ENCODE measurements at regions not wholly inside any gene's neighbourhood (a gene's known extent, or its start where the extent isn't known, plus 50 kb on each side); places are given as distances from the start of the nearest gene placed in this dataset.

GRCh38 chr4:188295899-188296298 is 156.7 kb downstream of the TRIML1 start:
- Mint-ChIP-seq H3K36me3 (ENCODE audit: low read depth) (no peaks in the 10 kb centered on the region), H3K27me3 (no peaks in the 10 kb centered on the region), H3K27ac (no peak overlapping the region), H3K4me1 (no peaks in the 10 kb centered on the region), H3K4me3 (no peak overlapping the region), H3K9me3 (ENCODE audit: low read depth) (peaks cover 9% of the 10 kb centered on the region)
- DNase-seq (no peak), ATAC-seq (no peak)
- CTCF ChIA-PET = no interaction called here
- POLR2A ChIA-PET = no interaction called here
- intact Hi-C loops (cut with DNase I, micrococcal nuclease) = no loop called here

GRCh38 chr4:188296331-188296730 is 157.1 kb downstream of the TRIML1 start:
- Mint-ChIP-seq H3K27me3 (no peaks in the 10 kb centered on the region), H3K4me1 (no peaks in the 10 kb centered on the region), H3K27ac (no peak overlapping the region), H3K4me3 (no peak overlapping the region), H3K9me3 (ENCODE audit: low read depth) (peaks cover 9% of the 10 kb centered on the region), H3K36me3 (ENCODE audit: low read depth) (no peaks in the 10 kb centered on the region)
- ATAC-seq = no peak
- intact Hi-C loops (cut with DNase I, micrococcal nuclease) = no loop called here
- ChIA-PET CTCF (no interaction called here), POLR2A (no interaction called here)
- no peak for DNase-seq

- Mint-ChIP-seq H3K9me3 (ENCODE audit: low read depth) (peaks cover 15% of the 10 kb centered on the region), H3K4me3 (no peak overlapping the region), H3K27ac (no peak overlapping the region), H3K4me1 (no peaks in the 10 kb centered on the region), H3K27me3 (no peaks in the 10 kb centered on the region), H3K36me3 (ENCODE audit: low read depth) (no peaks in the 10 kb centered on the region)
- DNase-seq (no peak), ATAC-seq (no peak)
- CTCF ChIA-PET = no interaction called here
- intact Hi-C loops (cut with DNase I, micrococcal nuclease) = no loop called here
- POLR2A ChIA-PET = no interaction called here
Observed at GRCh38 chr4:188297873-188298272, 158.6 kb downstream of the TRIML1 start.

DNA sequence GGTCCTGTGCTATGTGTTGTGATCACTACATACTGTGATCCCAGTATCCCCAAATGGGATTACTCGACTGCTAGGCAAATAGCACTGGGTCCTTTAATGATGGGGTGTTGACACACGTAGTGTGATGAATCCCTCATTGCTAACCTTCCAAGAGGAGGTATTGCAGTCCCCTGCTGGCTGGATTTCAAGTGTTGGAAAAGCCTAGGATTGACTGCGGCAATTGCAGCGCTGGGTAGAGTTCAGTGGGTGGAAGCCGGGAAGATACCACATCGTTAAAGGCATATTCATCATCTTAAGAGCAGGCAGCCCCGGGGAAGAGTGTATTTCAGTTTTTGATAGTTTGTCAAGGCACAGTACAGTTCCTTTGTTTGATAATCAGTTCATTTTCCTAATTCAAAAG is 159.9 kb downstream of the TRIML1 start:
- Mint-ChIP-seq H3K36me3 (ENCODE audit: low read depth) (no peaks in the 10 kb centered on the region), H3K27me3 (no peaks in the 10 kb centered on the region)
- CTCF ChIA-PET = no interaction called here

DNA sequence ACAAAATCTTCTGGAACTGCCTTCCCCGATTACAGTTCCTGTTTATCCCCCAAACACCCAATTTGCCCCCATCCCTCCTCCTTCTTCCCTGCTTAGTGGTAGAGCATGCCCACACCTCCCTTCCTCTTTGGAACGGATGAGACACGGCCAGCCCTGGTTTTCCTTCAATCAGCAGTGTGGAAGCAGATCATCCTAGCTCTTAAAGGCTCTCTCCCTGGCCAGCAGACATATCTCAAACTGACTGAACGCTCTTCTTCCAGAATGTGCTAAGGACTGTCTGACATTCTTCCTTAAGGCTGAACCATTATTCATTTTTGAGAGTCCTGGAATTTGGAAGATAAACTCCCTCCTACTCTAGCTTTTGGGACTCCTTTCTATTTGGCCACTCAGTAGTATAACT is 161.1 kb downstream of the TRIML1 start:
- Mint-ChIP-seq H3K27ac (no peak overlapping the region), H3K4me1 (no peaks in the 10 kb centered on the region), H3K27me3 (no peaks in the 10 kb centered on the region), H3K9me3 (ENCODE audit: low read depth) (peaks cover 18% of the 10 kb centered on the region), H3K4me3 (no peak overlapping the region), H3K36me3 (ENCODE audit: low read depth) (no peaks in the 10 kb centered on the region)
- ChIA-PET CTCF (no interaction called here), POLR2A (no interaction called here)
- ATAC-seq = no peak
- DNase-seq = no peak
- intact Hi-C loops (cut with DNase I, micrococcal nuclease) = no loop called here

More for the DNA sequence above, 159.9 kb downstream of the TRIML1 start:
- POLR2A ChIA-PET = no interaction called here
- intact Hi-C loops (cut with DNase I, micrococcal nuclease) = no loop called here
- ATAC-seq (no peak), DNase-seq (no peak)
- no peaks in the 10 kb centered on the region for H3K4me1 Mint-ChIP-seq
- no peak overlapping the region for H3K27ac Mint-ChIP-seq
- peaks cover 15% of the 10 kb centered on the region for H3K9me3 Mint-ChIP-seq (ENCODE audit: low read depth)
- no peak overlapping the region for H3K4me3 Mint-ChIP-seq

GRCh38 chr4:188305690-188306089 is 166.4 kb downstream of the TRIML1 start:
- no peaks in the 10 kb centered on the region for H3K27me3 Mint-ChIP-seq
- H3K4me1 Mint-ChIP-seq = no peaks in the 10 kb centered on the region
- H3K4me3 Mint-ChIP-seq = no peak overlapping the region
- DNase-seq = no peak
- CTCF ChIA-PET = no interaction called here
- ATAC-seq = no peak
- POLR2A ChIA-PET = no interaction called here
- no peaks in the 10 kb centered on the region for H3K36me3 Mint-ChIP-seq (ENCODE audit: low read depth)
- H3K27ac Mint-ChIP-seq = no peak overlapping the region
- peaks cover 18% of the 10 kb centered on the region for H3K9me3 Mint-ChIP-seq (ENCODE audit: low read depth)
- intact Hi-C loops (cut with DNase I, micrococcal nuclease) = no loop called here

GRCh38 chr4:188307591-188307990 is 168.3 kb downstream of the TRIML1 start:
- ChIA-PET POLR2A (no interaction called here), CTCF (no interaction called here)
- Mint-ChIP-seq H3K9me3 (ENCODE audit: low read depth) (peaks cover 11% of the 10 kb centered on the region), H3K4me1 (no peaks in the 10 kb centered on the region), H3K27me3 (no peaks in the 10 kb centered on the region), H3K4me3 (no peak overlapping the region), H3K27ac (no peak overlapping the region), H3K36me3 (ENCODE audit: low read depth) (no peaks in the 10 kb centered on the region)
- DNase-seq (no peak), ATAC-seq (no peak)
- intact Hi-C loops (cut with DNase I, micrococcal nuclease) = no loop called here

DNA sequence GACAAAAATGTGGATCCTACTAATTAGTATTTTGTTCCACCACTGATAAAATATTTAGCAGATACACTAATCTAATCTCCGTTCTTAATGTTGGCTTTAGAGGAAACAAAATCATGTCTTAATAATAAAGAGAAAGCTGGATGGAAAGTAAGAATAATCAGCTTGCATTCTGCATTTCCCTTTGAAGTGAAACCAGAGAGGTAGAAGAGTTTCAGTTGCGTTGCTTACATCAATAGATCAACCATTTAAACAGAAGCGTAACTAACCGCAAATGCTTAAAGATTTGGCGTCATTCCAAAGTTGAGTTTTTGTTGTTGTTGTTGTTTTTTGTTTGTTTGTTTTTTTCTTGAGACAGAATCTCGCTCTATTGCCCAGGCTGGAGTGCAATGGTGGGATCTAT is 168.9 kb downstream of the TRIML1 start:
- Mint-ChIP-seq H3K4me1 (no peaks in the 10 kb centered on the region), H3K4me3 (no peak overlapping the region), H3K9me3 (ENCODE audit: low read depth) (peaks cover 11% of the 10 kb centered on the region), H3K36me3 (ENCODE audit: low read depth) (no peaks in the 10 kb centered on the region), H3K27me3 (no peaks in the 10 kb centered on the region), H3K27ac (no peak overlapping the region)
- CTCF ChIA-PET = no interaction called here
- no peak for ATAC-seq
- POLR2A ChIA-PET = no interaction called here
- DNase-seq = no peak
- intact Hi-C loops (cut with DNase I, micrococcal nuclease) = no loop called here

GRCh38 chr4:188316391-188316790 is 177.2 kb downstream of the TRIML1 start:
- ChIA-PET CTCF (interaction anchor here (0.6 kb wide), 2 partner anchors 35 to 523 kb away, joined by 3 read pairs; no protein-coding TSS in a partner anchor), POLR2A (no interaction called here)
- ATAC-seq (no peak), DNase-seq (no peak)
- Mint-ChIP-seq H3K9me3 (ENCODE audit: low read depth) (peaks cover 17% of the 10 kb centered on the region), H3K36me3 (ENCODE audit: low read depth) (no peaks in the 10 kb centered on the region), H3K27ac (no peak overlapping the region), H3K27me3 (no peaks in the 10 kb centered on the region), H3K4me3 (no peak overlapping the region), H3K4me1 (no peaks in the 10 kb centered on the region)
- intact Hi-C loops (cut with DNase I, micrococcal nuclease) = no loop called here

DNA sequence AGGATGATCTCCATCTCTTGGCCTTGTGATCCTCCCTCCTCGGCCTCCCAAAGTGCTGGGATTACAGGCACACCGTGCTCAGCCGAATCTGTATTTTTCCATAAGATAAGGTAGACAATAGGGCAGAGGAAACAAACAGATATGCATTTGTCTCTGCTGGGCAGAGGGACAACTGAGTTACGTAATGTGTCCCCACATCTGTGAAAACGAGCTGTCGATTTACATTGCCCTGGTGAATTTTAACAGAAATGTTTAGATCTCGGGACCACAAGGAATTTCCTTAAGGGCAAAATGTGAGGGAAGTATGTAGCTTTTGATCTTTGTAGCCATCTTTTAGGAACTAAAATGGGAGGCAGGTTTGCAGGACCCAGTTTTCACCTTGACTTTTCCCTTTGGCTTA is 189.7 kb downstream of the TRIML1 start:
- no peak for ATAC-seq
- no peak overlapping the region for H3K27ac Mint-ChIP-seq
- DNase-seq = no peak
- H3K4me3 Mint-ChIP-seq = no peak overlapping the region
- no peaks in the 10 kb centered on the region for H3K27me3 Mint-ChIP-seq
- POLR2A ChIA-PET = no interaction called here
- intact Hi-C loops (cut with DNase I, micrococcal nuclease) = no loop called here
- H3K9me3 Mint-ChIP-seq (ENCODE audit: low read depth) = peaks cover 3% of the 10 kb centered on the region
- H3K36me3 Mint-ChIP-seq (ENCODE audit: low read depth) = no peaks in the 10 kb centered on the region
- no peaks in the 10 kb centered on the region for H3K4me1 Mint-ChIP-seq
- CTCF ChIA-PET = interaction anchor here (0.6 kb wide), 1 partner anchor 8 kb away, joined by 3 read pairs; no protein-coding TSS in a partner anchor

- ChIA-PET POLR2A (no interaction called here), CTCF (no interaction called here)
- no peak overlapping the region for H3K27ac Mint-ChIP-seq
- no peak for ATAC-seq
- H3K4me1 Mint-ChIP-seq = no peaks in the 10 kb centered on the region
- H3K9me3 Mint-ChIP-seq (ENCODE audit: low read depth) = peaks cover 3% of the 10 kb centered on the region
- H3K27me3 Mint-ChIP-seq = no peaks in the 10 kb centered on the region
- H3K36me3 Mint-ChIP-seq (ENCODE audit: low read depth) = no peaks in the 10 kb centered on the region
- no peak overlapping the region for H3K4me3 Mint-ChIP-seq
- intact Hi-C loops (cut with DNase I, micrococcal nuclease) = no loop called here
- DNase-seq = no peak
Observed at GRCh38 chr4:188329521-188329920, 190.3 kb downstream of the TRIML1 start.

GRCh38 chr4:188332265-188332664 is 193.0 kb downstream of the TRIML1 start:
- Mint-ChIP-seq H3K27ac (no peak overlapping the region), H3K4me1 (no peaks in the 10 kb centered on the region), H3K36me3 (ENCODE audit: low read depth) (no peaks in the 10 kb centered on the region), H3K9me3 (ENCODE audit: low read depth) (peaks cover 2% of the 10 kb centered on the region), H3K4me3 (no peak overlapping the region), H3K27me3 (no peaks in the 10 kb centered on the region)
- no peak for ATAC-seq
- CTCF ChIA-PET = no interaction called here
- no peak for DNase-seq
- intact Hi-C loops (cut with DNase I, micrococcal nuclease) = no loop called here
- POLR2A ChIA-PET = no interaction called here

DNA sequence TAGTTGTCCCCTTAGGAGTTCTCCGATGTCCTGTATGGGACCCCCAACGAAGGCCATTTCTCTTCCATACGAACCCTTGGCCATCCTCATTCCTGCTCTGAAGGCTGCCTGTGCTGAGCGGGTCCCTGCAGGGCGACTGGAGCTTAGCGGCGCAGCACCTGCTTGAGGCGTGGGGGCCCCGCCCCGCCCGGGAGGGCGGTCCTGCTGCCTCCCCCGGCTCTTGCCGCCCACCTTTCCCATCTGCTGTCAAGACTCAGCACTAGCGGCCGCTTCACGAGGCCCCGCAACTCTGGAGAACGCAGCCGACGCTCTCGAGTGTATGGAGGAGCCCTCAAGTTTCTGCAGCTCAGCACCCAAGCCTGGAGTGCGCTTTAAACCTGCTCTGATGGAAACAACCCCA is 197.7 kb downstream of the TRIML1 start:
- no peak overlapping the region for H3K27ac Mint-ChIP-seq
- no peak overlapping the region for H3K4me3 Mint-ChIP-seq
- no peaks in the 10 kb centered on the region for H3K4me1 Mint-ChIP-seq
- intact Hi-C loops (cut with DNase I, micrococcal nuclease) = no loop called here
- no peak for DNase-seq
- peaks cover 3% of the 10 kb centered on the region for H3K9me3 Mint-ChIP-seq (ENCODE audit: low read depth)
- POLR2A ChIA-PET = no interaction called here
- ATAC-seq = no peak
- no peaks in the 10 kb centered on the region for H3K36me3 Mint-ChIP-seq (ENCODE audit: low read depth)
- CTCF ChIA-PET = interaction anchor here (0.6 kb wide), 1 partner anchor 8 kb away, joined by 3 read pairs; no protein-coding TSS in a partner anchor
- no peaks in the 10 kb centered on the region for H3K27me3 Mint-ChIP-seq
